Lower leg skin (tissue), 4 donors: ENCODE measurements at regions not wholly inside any gene's neighbourhood (a gene's known extent, or its start where the extent isn't known, plus 50 kb on each side); places are given as distances from the start of the nearest gene placed in this dataset.
"Not testable (repeated sequence)": the region's sequence is repeated elsewhere in the genome, so short reads cannot be mapped to it uniquely, and the experiment has no call there.

ENCODE experiments used
- DNase-seq, 2 donors: peaks; one replicate each; pipeline ENCODE4 v3.0.0-alpha.2; 2019; ENCODE audit warnings: low spot score in 2 of 2
- H3K4me3 ChIP-seq: fragments of 200-600 bp; sonication (generic); 2 replicates; pipeline ENCODE4 v1.5.1; 2017; ENCODE audit warnings: mild to moderate bottlenecking, low read depth; ENCODE audit not compliant: poor library complexity, severe bottlenecking
- POLR2A ChIP-seq, 2 donors: fragments of 450-650 bp; IDR thresholded peaks; one replicate each; pipeline ENCODE4 v1.6.1; 2016 to 2017; ENCODE audit warnings: antibody characterized with exemption in 2 of 2, mild to moderate bottlenecking in 1 of 2, moderate library complexity in 1 of 2
- WGBS, 2 donors: methylation state at CpG; one replicate each; pipeline ENCODE4 v1.1.5; 2018; 5-methylcytosine and 5-hydroxymethylcytosine counted together
- intact Hi-C: fragments of 100-400 bp; cut with DNase I; formaldehyde crosslinking; loops from one replicate; pipeline ENCODE4 v1.15.0; 2023; ENCODE audit warnings: low total_unique reads
- TF ChIP-seq, protein P1 (sequence below), 3 donors: fragments of 450-650 bp; IDR thresholded peaks; one replicate each; pipeline ENCODE4 v1.5.1; 2016; ENCODE audit warnings: antibody characterized with exemption in 3 of 3, mild to moderate bottlenecking in 3 of 3, moderate library complexity in 2 of 3

DNA sequence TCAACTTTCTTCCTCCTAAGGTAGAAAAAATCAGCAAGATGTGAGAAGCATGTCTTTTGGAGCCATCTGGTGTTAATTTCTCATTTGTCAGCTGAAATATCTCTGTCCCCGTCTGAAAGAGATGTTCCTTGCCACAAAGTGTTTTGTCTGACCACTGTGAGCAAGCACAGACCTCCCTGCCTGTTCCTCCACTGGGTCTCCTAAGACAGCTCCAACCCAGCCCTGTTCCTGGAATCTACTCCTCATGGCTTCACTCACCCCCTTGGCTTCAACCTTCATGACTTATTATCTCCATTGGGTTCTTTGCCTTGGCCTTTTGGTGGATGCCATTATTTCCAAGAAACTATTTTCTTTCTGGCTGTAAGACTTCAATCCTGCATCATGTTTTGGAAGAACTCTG, 65.7 kb upstream of the CACHD1 start:
- WGBS, 2 donors = 47 to 50% methylated on average over 1 of the region's 1 CpG
- TF ChIP-seq POLR2A (IDR thresholded peaks at IDR 0.05) = no peak
- TF ChIP-seq, protein P1, sequence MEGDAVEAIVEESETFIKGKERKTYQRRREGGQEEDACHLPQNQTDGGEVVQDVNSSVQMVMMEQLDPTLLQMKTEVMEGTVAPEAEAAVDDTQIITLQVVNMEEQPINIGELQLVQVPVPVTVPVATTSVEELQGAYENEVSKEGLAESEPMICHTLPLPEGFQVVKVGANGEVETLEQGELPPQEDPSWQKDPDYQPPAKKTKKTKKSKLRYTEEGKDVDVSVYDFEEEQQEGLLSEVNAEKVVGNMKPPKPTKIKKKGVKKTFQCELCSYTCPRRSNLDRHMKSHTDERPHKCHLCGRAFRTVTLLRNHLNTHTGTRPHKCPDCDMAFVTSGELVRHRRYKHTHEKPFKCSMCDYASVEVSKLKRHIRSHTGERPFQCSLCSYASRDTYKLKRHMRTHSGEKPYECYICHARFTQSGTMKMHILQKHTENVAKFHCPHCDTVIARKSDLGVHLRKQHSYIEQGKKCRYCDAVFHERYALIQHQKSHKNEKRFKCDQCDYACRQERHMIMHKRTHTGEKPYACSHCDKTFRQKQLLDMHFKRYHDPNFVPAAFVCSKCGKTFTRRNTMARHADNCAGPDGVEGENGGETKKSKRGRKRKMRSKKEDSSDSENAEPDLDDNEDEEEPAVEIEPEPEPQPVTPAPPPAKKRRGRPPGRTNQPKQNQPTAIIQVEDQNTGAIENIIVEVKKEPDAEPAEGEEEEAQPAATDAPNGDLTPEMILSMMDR (IDR thresholded peaks at IDR 0.05) = no peak
- H3K4me3 ChIP-seq = no peak overlapping the region
- intact Hi-C loops = no loop called here
- DNase-seq = no peak

DNA sequence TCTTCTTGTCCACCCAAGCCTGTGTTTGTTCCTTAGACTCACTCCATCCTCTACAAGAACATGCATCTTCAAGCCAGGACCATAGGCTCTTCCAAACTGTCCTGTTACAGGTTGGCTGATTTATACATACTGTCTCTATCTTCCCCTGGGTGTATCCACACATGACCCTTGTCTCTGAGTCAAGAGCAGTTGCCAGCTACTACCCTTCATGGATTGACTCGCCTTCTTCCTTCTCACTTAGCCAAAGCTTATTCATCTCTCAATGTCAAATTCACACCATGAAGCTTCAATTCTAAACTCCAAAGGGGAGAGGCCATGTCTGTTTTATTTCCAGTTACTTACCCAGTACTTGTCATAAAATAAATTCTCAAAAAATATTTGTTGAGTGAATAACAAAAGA, 64.1 kb upstream of the CACHD1 start:
- DNase-seq = no peak
- intact Hi-C loops = no loop called here
- TF ChIP-seq, protein P1 (IDR thresholded peaks at IDR 0.05) = no peak
- no peak for TF ChIP-seq POLR2A (IDR thresholded peaks at IDR 0.05)
- H3K4me3 ChIP-seq = no peak overlapping the region
- WGBS, 2 donors = 67 to 80% methylated on average over 1 of the region's 1 CpG

DNA sequence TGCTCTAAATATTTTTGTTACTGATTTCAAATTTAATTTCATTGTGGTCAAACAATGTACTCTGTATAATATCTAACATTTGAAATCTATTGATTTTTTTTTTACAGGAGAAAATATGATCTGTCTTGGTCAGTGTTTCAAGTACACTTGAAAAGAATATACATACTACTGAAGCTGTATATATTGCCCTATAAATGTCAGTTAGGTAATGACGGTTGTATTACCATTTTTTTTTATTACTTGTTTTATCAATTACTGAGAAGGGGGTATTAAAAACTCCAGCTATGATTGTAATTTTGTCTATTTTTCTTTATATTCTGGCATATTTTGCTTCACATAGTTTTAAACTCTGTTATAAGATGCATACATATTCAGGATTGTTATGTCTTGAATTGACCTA, 59.7 kb upstream of the CACHD1 start:
- DNase-seq = no peak
- intact Hi-C loops = no loop called here
- WGBS, 2 donors = 90 to 94% methylated on average over 1 of the region's 1 CpG
- H3K4me3 ChIP-seq = no peak overlapping the region
- TF ChIP-seq, protein P1 (IDR thresholded peaks at IDR 0.05) = no peak
- no peak for TF ChIP-seq POLR2A (IDR thresholded peaks at IDR 0.05)

DNA sequence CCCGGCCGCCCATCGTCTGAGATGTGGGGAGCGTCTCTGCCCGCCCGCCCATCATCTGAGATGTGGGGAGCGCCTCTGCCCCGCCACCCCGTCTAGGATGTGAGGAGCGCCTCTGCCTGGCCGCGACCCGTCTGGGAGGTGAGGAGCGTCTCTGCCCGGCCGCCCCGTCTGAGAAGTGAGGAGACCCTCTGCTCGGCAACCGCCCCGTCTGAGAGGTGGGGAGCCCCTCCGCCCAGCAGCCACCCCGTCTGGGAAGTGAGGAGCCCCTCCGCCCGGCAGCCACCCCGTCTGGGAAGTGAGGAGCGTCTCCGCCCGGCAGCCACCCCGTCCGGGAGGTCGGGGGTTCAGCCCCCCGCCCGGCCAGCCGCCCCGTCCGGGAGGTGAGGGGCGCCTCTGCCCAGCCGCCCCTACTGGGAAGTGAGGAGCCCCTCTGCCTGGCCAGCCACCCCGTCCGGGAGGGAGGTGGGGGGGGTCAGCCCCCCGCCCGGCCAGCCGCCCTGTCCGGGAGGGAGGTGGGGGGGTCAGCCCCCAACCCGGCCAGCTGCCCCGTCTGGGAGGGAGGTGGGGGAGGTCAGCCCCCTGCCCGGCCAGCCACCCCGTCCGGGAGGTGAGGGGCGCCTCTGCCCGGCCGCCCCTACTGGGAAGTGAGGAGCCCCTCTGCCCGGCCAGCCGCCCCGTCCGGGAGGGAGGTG, 54.9 kb upstream of the CACHD1 start:
- WGBS, 2 donors = 91 to 95% methylated on average over 26 to 28 of the region's 56 CpGs
- DNase-seq, H3K4me3 ChIP-seq, intact Hi-C loops: not testable (repeated sequence)

DNA sequence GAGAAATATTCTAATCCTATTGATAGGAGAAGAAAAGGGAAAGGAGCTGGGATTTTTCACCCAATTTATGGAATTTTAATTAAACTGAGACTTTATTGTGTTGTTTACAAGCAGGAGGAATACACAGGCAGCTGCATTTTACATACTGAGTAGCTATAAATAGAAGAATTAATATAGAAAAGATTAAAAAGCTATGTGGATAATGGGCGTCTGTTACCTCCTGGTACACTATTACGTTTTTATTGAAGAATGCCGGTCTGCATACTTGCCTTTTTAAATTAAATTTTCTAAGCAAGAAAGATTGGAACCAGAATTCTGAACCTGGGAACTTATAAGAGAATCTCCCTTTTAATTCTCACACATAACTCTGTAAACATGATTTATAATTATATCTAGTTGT, 52.1 kb upstream of the CACHD1 start:
- DNase-seq = no peak
- no peak overlapping the region for H3K4me3 ChIP-seq
- TF ChIP-seq, protein P1 (IDR thresholded peaks at IDR 0.05) = no peak
- intact Hi-C loops = no loop called here
- WGBS, 2 donors = 89% methylated on average over 3 of the region's 3 CpGs
